A172 (cell line): ENCODE measurements at regions not wholly inside any gene's neighbourhood (a gene's known extent, or its start where the extent isn't known, plus 50 kb on each side); places are given as distances from the start of the nearest gene placed in this dataset.

ENCODE experiments used
- DNase-seq: peaks from one replicate; pipeline ENCODE4 v3.0.0-alpha.2; 2015; ENCODE audit warnings: low spot score

DNA sequence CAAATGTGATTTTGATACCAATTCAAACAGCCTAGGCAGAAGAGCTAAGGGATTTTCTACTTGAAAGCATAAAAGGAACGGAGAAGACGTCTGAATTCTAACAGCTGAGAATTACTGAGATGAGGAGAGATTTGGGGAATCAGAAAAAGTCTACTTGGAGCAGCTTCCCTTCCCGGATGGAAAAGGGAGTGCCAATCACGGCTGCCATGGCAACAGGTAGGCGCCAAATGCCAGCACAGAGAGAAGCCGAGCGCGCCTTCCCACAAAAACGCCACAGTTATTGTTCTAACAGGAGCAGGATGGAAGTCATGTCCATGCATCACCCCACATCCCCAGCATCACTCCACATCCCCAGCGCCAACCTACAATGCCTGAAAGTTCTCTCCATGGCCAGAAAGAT lies 63.5 kb upstream of the PRR20G start:
- no peak for DNase-seq

DNA sequence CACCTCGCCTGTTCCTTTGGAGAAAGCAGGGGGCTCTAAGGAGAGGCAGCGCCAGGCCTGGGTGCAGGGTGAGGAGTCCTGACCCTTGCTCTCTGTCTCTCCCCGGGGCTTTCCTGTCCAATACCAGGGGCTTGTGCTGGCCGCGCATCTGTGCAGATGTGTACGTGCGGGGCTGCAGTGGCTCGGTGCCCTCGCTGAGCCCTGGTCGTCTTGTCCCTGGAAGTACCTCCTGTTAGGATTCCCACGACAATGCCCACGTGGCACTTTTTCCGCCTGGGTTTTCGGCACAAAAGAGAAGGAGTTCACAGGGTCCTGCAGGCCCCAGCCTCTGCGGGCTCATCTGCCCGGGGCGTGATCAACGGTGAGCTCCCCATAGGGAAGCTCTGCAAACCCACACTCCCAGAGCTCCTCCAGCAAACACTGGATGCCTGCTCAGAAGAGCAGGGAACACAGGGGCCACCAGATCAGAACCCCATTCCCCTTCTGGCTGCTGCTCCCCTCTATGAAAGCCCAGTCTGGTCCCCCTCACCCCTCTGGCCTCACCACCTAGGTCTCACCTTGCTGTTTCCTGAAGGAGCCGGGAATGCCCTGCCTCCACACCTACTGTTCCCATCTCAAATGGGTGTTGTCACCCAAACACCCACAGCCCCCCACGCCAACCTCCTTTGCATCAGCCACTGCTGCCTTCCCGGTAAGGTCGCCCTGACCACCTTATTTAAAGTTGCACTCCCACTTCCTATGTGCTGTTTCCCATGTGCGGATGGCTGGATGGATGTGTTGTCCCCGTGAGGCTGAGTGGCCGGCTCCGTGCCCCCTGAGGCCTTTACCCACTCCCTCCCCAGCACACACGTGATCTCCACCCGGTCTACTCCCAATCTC lies 62.6 kb upstream of the PRR20G start:
- no peak for DNase-seq

DNA sequence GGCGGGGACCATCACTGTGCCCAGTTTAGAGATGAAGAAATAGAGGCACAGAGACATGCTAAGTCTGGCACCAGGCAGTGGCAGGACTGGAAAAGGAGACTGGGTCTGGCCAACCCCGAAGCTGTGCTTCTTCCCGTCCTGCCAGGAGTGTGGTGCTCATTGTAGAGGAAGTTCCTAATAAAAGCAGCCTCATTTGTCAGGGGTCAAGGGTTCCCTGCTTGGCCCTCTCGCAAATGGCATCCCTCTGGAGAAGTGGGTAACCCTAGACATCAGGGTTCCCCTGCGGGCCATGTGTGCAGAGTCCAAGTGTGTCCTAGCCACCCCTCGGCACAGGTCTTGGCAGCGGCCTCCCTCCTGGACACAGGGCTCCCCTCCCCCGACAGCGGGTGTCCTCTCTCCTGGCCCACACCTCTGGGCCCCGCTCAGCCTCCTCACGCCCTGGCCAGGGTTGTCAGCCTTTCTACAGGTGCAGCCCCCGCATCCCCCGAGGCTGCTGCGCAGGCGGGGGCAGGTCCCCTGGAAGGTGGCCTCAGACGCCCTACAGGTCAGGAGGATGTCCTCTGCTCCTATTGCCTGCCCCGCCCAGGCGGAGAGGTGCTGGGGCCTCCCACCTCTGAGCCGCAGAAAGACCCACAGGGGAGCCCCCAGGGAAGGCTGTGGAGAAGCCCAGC lies 61.8 kb upstream of the PRR20G start:
- no peak for DNase-seq

DNA sequence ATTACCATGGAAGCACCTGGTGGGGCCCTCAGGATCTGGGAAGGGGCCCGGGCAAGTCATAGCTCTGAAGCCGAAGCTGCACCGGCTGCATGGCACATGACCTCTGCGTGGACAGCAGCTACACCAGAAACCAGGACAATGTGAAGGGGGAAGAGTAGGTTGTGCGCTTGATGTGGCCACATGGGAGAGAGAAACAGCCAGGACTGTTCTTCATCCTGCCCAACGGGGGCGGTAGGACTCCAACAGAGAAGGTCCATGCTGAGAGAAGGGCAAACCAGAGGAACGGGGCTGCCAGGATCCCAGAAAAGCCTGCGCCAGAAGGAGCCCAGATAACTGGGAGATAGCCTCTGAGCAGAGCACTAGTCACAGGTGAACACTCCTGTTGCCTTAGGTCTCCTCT lies 54.9 kb upstream of the PRR20G start:
- DNase-seq = no peak

DNA sequence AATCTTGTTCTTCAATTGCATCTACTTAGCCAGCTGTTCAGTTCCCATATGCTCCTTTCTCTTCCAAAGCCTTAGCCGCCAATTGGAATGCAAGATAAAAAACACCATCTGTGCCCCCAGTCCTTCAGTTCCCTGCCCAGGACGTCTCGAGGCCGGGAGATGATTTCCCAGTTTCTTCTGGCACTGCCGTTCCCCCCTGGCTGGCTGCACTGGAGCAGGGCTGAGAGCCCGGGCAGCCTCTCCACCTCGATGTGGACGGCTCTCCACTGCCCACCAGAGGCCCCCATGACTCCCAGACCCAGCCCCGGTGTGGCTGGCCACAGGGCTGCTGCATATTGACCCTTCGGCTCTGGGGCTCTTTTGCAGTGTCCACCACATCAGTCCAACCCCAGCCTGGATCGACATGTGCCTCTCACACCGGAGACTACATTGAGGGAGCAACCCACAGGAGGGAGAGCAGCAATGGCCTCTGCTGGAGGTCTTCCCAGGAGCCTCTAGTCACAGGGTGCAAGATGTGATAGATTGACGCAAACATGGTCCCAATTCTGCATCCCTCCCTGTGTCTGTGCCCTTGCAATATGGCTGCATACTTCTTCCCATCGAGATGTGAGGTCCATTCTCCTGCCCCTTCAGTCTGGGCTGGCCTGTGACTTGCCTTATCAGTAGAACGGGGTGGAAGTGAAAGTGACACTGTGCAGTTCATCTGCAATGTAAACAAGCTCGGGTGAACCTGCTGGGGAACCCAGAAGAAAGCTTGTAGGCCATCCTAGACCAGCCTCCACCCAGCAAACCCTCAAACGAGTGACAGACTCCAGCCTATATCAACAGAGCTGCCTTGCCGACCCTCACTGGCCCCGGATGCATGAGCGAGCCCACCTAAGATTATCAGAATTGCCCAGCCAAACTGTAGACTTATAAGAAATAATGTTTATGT lies 52.3 kb upstream of the PRR20G start:
- DNase-seq = no peak

DNA sequence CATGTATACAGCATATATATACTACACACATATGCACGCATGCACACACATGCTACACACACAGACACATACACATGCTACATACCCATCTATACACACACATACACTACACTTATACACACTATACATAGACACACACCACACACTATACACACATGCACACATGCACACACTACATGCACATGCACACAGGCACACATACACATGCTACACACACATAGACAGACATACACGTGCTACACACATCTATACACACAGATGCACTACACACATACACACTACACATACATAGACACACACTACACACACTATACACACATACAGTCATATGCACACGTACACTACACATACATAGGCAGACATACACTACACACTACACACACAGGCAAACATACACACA lies 51.2 kb upstream of the PRR20G start:
- no peak for DNase-seq

DNA sequence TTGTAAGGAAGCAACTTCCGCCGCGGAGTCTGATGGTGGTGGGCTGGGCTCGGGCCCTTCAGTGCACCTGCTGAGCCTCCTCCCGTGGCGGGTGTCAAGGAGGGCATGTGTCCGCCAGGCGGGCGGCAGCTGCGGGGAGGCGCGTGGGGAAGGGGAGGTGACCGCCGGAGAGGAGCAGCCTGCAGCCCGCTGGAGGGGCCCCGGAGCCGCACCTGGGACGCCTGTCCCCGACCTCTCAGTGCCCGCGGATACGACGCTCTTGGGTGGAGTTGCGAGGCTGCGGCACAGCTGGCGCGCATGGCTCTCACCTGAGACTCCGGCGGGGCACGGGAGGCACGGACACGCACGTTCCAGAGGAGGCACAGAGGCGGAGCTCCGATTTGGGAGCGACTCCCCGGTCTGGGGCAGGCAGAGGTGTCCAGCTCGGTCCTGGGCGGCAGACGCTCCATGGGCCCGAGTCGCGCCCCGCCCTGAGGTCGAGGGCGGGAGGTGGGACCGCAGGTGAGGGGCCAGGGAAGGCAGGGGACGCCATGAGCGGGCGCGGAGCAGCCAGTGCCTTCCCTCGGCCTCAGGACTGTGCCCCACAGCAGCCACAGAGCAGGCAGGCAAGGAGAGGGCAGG lies 50.2 kb upstream of the PRR20G start:
- no peak for DNase-seq
